ENCODE measurements at regions not wholly inside any gene's neighbourhood (a gene's known extent, or its start where the extent isn't known, plus 50 kb on each side); places are given as distances from the start of the nearest gene placed in this dataset.

- H3K36me3 ChIP-seq (ENCODE audit: control insufficient read depth, insufficient read depth, low read length), result no peaks in the 10 kb centered on the region
- H3K9me3 ChIP-seq (ENCODE audit: control insufficient read depth, insufficient read depth, low read depth, low read length), result peaks cover 7% of the 10 kb centered on the region; the same call in 1 of the 2 replicates
- no peak overlapping the region for H3K4me3 ChIP-seq (ENCODE audit: low read depth, low read length)
- H3K27me3 ChIP-seq (ENCODE audit: control insufficient read depth, insufficient read depth, low read length), result no peaks in the 10 kb centered on the region
- H3K27ac ChIP-seq (ENCODE audit: low read depth, low read length), result no peak overlapping the region
- no peaks in the 10 kb centered on the region for H3K4me1 ChIP-seq (ENCODE audit: control insufficient read depth, insufficient read depth, low read length)
- H3K9ac ChIP-seq (ENCODE audit: low read length), result no peak overlapping the region
Measured at GRCh38 chr21:32119811-32120210, 159.0 kb downstream of the MIS18A start.

- Histone ChIP-seq H3K4me3 (ENCODE audit: low read depth, low read length) (no peak overlapping the region), H3K9ac (ENCODE audit: low read length) (no peak overlapping the region), H3K9me3 (ENCODE audit: control insufficient read depth, insufficient read depth, low read depth, low read length) (peaks cover 7% of the 10 kb centered on the region; the same call in 1 of the 2 replicates), H3K27ac (ENCODE audit: low read depth, low read length) (no peak overlapping the region), H3K27me3 (ENCODE audit: control insufficient read depth, insufficient read depth, low read length) (no peaks in the 10 kb centered on the region), H3K4me1 (ENCODE audit: control insufficient read depth, insufficient read depth, low read length) (no peaks in the 10 kb centered on the region), H3K36me3 (ENCODE audit: control insufficient read depth, insufficient read depth, low read length) (no peaks in the 10 kb centered on the region)
Measured at GRCh38 chr21:32119389-32119788, 159.5 kb downstream of the MIS18A start.

- no peak overlapping the region for H3K9ac ChIP-seq (ENCODE audit: low read length)
- H3K4me3 ChIP-seq (ENCODE audit: low read depth, low read length), result no peak overlapping the region
- H3K27ac ChIP-seq (ENCODE audit: low read depth, low read length), result no peak overlapping the region
- H3K4me1 ChIP-seq (ENCODE audit: control insufficient read depth, insufficient read depth, low read length), result no peaks in the 10 kb centered on the region
- H3K9me3 ChIP-seq (ENCODE audit: control insufficient read depth, insufficient read depth, low read depth, low read length), result no peaks in the 10 kb centered on the region
- no peaks in the 10 kb centered on the region for H3K27me3 ChIP-seq (ENCODE audit: control insufficient read depth, insufficient read depth, low read length)
- H3K36me3 ChIP-seq (ENCODE audit: control insufficient read depth, insufficient read depth, low read length), result no peaks in the 10 kb centered on the region
Measured at GRCh38 chr21:32114419-32115035, 164.3 kb downstream of the MIS18A start.

- H3K4me3 ChIP-seq (ENCODE audit: low read depth, low read length), result no peak overlapping the region
- H3K27ac ChIP-seq (ENCODE audit: low read depth, low read length), result no peak overlapping the region
- H3K9ac ChIP-seq (ENCODE audit: low read length), result no peak overlapping the region
- no peaks in the 10 kb centered on the region for H3K36me3 ChIP-seq (ENCODE audit: control insufficient read depth, insufficient read depth, low read length)
- no peaks in the 10 kb centered on the region for H3K4me1 ChIP-seq (ENCODE audit: control insufficient read depth, insufficient read depth, low read length)
- no peaks in the 10 kb centered on the region for H3K9me3 ChIP-seq (ENCODE audit: control insufficient read depth, insufficient read depth, low read depth, low read length)
- H3K27me3 ChIP-seq (ENCODE audit: control insufficient read depth, insufficient read depth, low read length), result no peaks in the 10 kb centered on the region
Measured at GRCh38 chr21:32113486-32113885, 165.4 kb downstream of the MIS18A start.

GRCh38 chr21:32112195-32112594 lies 166.7 kb downstream of the MIS18A start:
- no peaks in the 10 kb centered on the region for H3K4me1 ChIP-seq (ENCODE audit: control insufficient read depth, insufficient read depth, low read length)

GRCh38 chr21:32108566-32108965 lies 170.3 kb downstream of the MIS18A start:
- H3K27me3 ChIP-seq (ENCODE audit: control insufficient read depth, insufficient read depth, low read length), result no peaks in the 10 kb centered on the region
- H3K27ac ChIP-seq (ENCODE audit: low read depth, low read length), result no peak overlapping the region
- H3K9me3 ChIP-seq (ENCODE audit: control insufficient read depth, insufficient read depth, low read depth, low read length), result peaks cover 14% of the 10 kb centered on the region
- no peaks in the 10 kb centered on the region for H3K36me3 ChIP-seq (ENCODE audit: control insufficient read depth, insufficient read depth, low read length)
- no peak overlapping the region for H3K9ac ChIP-seq (ENCODE audit: low read length)
- no peak overlapping the region for H3K4me3 ChIP-seq (ENCODE audit: low read depth, low read length)
- H3K4me1 ChIP-seq (ENCODE audit: control insufficient read depth, insufficient read depth, low read length), result no peaks in the 10 kb centered on the region

More at GRCh38 chr21:32112195-32112594, 166.7 kb downstream of the MIS18A start:
- Histone ChIP-seq H3K9me3 (ENCODE audit: control insufficient read depth, insufficient read depth, low read depth, low read length) (no peaks in the 10 kb centered on the region), H3K4me3 (ENCODE audit: low read depth, low read length) (no peak overlapping the region), H3K27me3 (ENCODE audit: control insufficient read depth, insufficient read depth, low read length) (no peaks in the 10 kb centered on the region), H3K36me3 (ENCODE audit: control insufficient read depth, insufficient read depth, low read length) (no peaks in the 10 kb centered on the region), H3K9ac (ENCODE audit: low read length) (no peak overlapping the region), H3K27ac (ENCODE audit: low read depth, low read length) (no peak overlapping the region)

GRCh38 chr21:32103361-32103760 lies 175.5 kb downstream of the MIS18A start:
- no peaks in the 10 kb centered on the region for H3K36me3 ChIP-seq (ENCODE audit: control insufficient read depth, insufficient read depth, low read length)
- H3K9ac ChIP-seq (ENCODE audit: low read length), result no peak overlapping the region
- H3K4me1 ChIP-seq (ENCODE audit: control insufficient read depth, insufficient read depth, low read length), result peaks cover 11% of the 10 kb centered on the region
- peaks cover 14% of the 10 kb centered on the region for H3K9me3 ChIP-seq (ENCODE audit: control insufficient read depth, insufficient read depth, low read depth, low read length)
- H3K4me3 ChIP-seq (ENCODE audit: low read depth, low read length), result no peak overlapping the region
- H3K27ac ChIP-seq (ENCODE audit: low read depth, low read length), result no peak overlapping the region
- no peaks in the 10 kb centered on the region for H3K27me3 ChIP-seq (ENCODE audit: control insufficient read depth, insufficient read depth, low read length)

- Histone ChIP-seq H3K9ac (ENCODE audit: low read length) (no peak overlapping the region), H3K4me3 (ENCODE audit: low read depth, low read length) (no peak overlapping the region), H3K36me3 (ENCODE audit: control insufficient read depth, insufficient read depth, low read length) (no peaks in the 10 kb centered on the region), H3K9me3 (ENCODE audit: control insufficient read depth, insufficient read depth, low read depth, low read length) (peaks cover 14% of the 10 kb centered on the region), H3K4me1 (ENCODE audit: control insufficient read depth, insufficient read depth, low read length) (peaks cover 11% of the 10 kb centered on the region), H3K27ac (ENCODE audit: low read depth, low read length) (no peak overlapping the region), H3K27me3 (ENCODE audit: control insufficient read depth, insufficient read depth, low read length) (no peaks in the 10 kb centered on the region)
Measured at GRCh38 chr21:32102426-32102825, 176.4 kb downstream of the MIS18A start.

- no peaks in the 10 kb centered on the region for H3K27me3 ChIP-seq (ENCODE audit: control insufficient read depth, insufficient read depth, low read length)
- H3K4me3 ChIP-seq (ENCODE audit: low read depth, low read length), result no peak overlapping the region
- no peaks in the 10 kb centered on the region for H3K36me3 ChIP-seq (ENCODE audit: control insufficient read depth, insufficient read depth, low read length)
- no peak overlapping the region for H3K27ac ChIP-seq (ENCODE audit: low read depth, low read length)
- H3K4me1 ChIP-seq (ENCODE audit: control insufficient read depth, insufficient read depth, low read length), result peaks cover 13% of the 10 kb centered on the region
- no peak overlapping the region for H3K9ac ChIP-seq (ENCODE audit: low read length)
- H3K9me3 ChIP-seq (ENCODE audit: control insufficient read depth, insufficient read depth, low read depth, low read length), result peaks cover 11% of the 10 kb centered on the region
Measured at GRCh38 chr21:32101277-32101676, 177.6 kb downstream of the MIS18A start.

GRCh38 chr21:32100423-32100822 lies 178.4 kb downstream of the MIS18A start:
- no peak overlapping the region for H3K27ac ChIP-seq (ENCODE audit: low read depth, low read length)
- no peaks in the 10 kb centered on the region for H3K27me3 ChIP-seq (ENCODE audit: control insufficient read depth, insufficient read depth, low read length)
- peaks cover 11% of the 10 kb centered on the region for H3K9me3 ChIP-seq (ENCODE audit: control insufficient read depth, insufficient read depth, low read depth, low read length)
- H3K4me1 ChIP-seq (ENCODE audit: control insufficient read depth, insufficient read depth, low read length), result peaks cover 13% of the 10 kb centered on the region
- H3K9ac ChIP-seq (ENCODE audit: low read length), result no peak overlapping the region
- H3K4me3 ChIP-seq (ENCODE audit: low read depth, low read length), result no peak overlapping the region
- H3K36me3 ChIP-seq (ENCODE audit: control insufficient read depth, insufficient read depth, low read length), result no peaks in the 10 kb centered on the region

GRCh38 chr21:32099812-32100416 lies 178.9 kb downstream of the MIS18A start:
- H3K27ac ChIP-seq (ENCODE audit: low read depth, low read length), result no peak overlapping the region
- no peak overlapping the region for H3K4me3 ChIP-seq (ENCODE audit: low read depth, low read length)
- peaks cover 13% of the 10 kb centered on the region for H3K4me1 ChIP-seq (ENCODE audit: control insufficient read depth, insufficient read depth, low read length)
- no peak overlapping the region for H3K9ac ChIP-seq (ENCODE audit: low read length)
- no peaks in the 10 kb centered on the region for H3K36me3 ChIP-seq (ENCODE audit: control insufficient read depth, insufficient read depth, low read length)
- H3K9me3 ChIP-seq (ENCODE audit: control insufficient read depth, insufficient read depth, low read depth, low read length), result peaks cover 9% of the 10 kb centered on the region
- no peaks in the 10 kb centered on the region for H3K27me3 ChIP-seq (ENCODE audit: control insufficient read depth, insufficient read depth, low read length)

Data from HUES6 (cell line).